Mammary epithelial cell (primary cell): ENCODE measurements at regions not wholly inside any gene's neighbourhood (a gene's known extent, or its start where the extent isn't known, plus 50 kb on each side); places are given as distances from the start of the nearest gene placed in this dataset.
"Not testable (repeated sequence)": the region's sequence is repeated elsewhere in the genome, so short reads cannot be mapped to it uniquely, and the experiment has no call there.

Experiments used
- CTCF ChIP-seq, 2 donors: IDR thresholded peaks in 1 of 2; conservative IDR thresholded peaks in 1 of 2; 2 replicates each; pipeline ENCODE4 v1.5.1; 2011 to 2012; ENCODE audit warnings: inconsistent platforms in 2 of 2, low read length in 2 of 2, mild to moderate bottlenecking in 2 of 2, control low read depth in 1 of 2, low read depth in 1 of 2; ENCODE audit not compliant: insufficient read depth in 1 of 2; ENCODE audit errors: extremely low read depth in 1 of 2
- EZH2 ChIP-seq: IDR thresholded peaks from 2 replicates; pipeline ENCODE4 v1.6.1; 2012; ENCODE audit warnings: low read length, inconsistent platforms, borderline replicate concordance

- not testable (repeated sequence) for TF ChIP-seq CTCF (conservative IDR thresholded peaks at IDR 0.05 in 1 of 2, IDR thresholded peaks at IDR 0.05 in 1 of 2; ENCODE audit: extremely low read depth in 1 of 2, insufficient read depth in 1 of 2, low read depth in 1 of 2, low read length in 2 of 2); EZH2
These were observed 84.8 kb upstream of the CMC1 start for GRCh38 chr3:28156599-28156998.
